ENCODE measurements at regions not wholly inside any gene's neighbourhood (a gene's known extent, or its start where the extent isn't known, plus 50 kb on each side); places are given as distances from the start of the nearest gene placed in this dataset.

GRCh38 chr2:17375262-17375661, 143.0 kb downstream of the RAD51AP2 start (continued):
- TF ChIP-seq, protein P1, sequence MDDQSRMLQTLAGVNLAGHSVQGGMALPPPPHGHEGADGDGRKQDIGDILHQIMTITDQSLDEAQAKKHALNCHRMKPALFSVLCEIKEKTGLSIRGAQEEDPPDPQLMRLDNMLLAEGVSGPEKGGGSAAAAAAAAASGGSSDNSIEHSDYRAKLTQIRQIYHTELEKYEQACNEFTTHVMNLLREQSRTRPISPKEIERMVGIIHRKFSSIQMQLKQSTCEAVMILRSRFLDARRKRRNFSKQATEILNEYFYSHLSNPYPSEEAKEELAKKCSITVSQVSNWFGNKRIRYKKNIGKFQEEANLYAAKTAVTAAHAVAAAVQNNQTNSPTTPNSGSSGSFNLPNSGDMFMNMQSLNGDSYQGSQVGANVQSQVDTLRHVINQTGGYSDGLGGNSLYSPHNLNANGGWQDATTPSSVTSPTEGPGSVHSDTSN (IDR thresholded peaks at IDR 0.05), result no peak
- TF ChIP-seq RAD21 (IDR thresholded peaks at IDR 0.05; ENCODE audit: low read length), result no peak
- no peak for TF ChIP-seq YY1 (IDR thresholded peaks at IDR 0.05; ENCODE audit: low read depth)
- no peak for TF ChIP-seq USF1 (IDR thresholded peaks at IDR 0.05; ENCODE audit: borderline replicate concordance, low read depth)
- TF ChIP-seq, protein P2, sequence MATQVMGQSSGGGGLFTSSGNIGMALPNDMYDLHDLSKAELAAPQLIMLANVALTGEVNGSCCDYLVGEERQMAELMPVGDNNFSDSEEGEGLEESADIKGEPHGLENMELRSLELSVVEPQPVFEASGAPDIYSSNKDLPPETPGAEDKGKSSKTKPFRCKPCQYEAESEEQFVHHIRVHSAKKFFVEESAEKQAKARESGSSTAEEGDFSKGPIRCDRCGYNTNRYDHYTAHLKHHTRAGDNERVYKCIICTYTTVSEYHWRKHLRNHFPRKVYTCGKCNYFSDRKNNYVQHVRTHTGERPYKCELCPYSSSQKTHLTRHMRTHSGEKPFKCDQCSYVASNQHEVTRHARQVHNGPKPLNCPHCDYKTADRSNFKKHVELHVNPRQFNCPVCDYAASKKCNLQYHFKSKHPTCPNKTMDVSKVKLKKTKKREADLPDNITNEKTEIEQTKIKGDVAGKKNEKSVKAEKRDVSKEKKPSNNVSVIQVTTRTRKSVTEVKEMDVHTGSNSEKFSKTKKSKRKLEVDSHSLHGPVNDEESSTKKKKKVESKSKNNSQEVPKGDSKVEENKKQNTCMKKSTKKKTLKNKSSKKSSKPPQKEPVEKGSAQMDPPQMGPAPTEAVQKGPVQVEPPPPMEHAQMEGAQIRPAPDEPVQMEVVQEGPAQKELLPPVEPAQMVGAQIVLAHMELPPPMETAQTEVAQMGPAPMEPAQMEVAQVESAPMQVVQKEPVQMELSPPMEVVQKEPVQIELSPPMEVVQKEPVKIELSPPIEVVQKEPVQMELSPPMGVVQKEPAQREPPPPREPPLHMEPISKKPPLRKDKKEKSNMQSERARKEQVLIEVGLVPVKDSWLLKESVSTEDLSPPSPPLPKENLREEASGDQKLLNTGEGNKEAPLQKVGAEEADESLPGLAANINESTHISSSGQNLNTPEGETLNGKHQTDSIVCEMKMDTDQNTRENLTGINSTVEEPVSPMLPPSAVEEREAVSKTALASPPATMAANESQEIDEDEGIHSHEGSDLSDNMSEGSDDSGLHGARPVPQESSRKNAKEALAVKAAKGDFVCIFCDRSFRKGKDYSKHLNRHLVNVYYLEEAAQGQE (IDR thresholded peaks at IDR 0.05; ENCODE audit: low read depth, low read length), result no peak
- no peak for TF ChIP-seq EZH2phosphoT487 (IDR thresholded peaks at IDR 0.05; ENCODE audit: borderline replicate concordance, low read depth)

DNA sequence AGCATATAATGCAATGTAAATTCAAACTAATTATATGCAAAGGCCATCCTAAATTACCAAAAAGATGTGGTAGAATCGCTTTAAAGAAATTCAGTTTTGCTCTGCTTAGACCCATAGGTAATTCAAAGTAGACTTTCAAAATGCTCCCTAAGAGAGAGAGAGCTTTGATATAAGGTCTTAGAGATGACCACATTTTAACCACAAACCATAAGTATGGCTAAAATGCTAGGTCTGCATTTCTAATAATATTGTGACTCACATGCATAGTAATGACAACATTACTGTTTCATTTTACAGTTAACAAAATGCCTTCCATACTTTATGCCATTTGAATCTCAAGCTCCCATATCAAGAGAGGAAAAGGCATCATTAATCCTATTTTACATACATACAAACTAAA, 144.5 kb downstream of the RAD51AP2 start:
- Histone ChIP-seq H3K27ac (ENCODE audit: low read depth in 2 of 2, low read length in 1 of 2) (no peak overlapping the region), H3K9me2 (no peaks in the 10 kb centered on the region), H2AFZ (ENCODE audit: low read depth) (no peak overlapping the region), H3K4me1 (ENCODE audit: control insufficient read depth in 1 of 2, insufficient read depth in 2 of 2, low read depth in 1 of 2, low read length in 1 of 2) (no peaks in the 10 kb centered on the region), H3K4me3 (ENCODE audit: low read depth in 2 of 2, low read length in 1 of 2) (no peak overlapping the region), H3K4me2 (no peak overlapping the region), H3K36me3 (replicated peaks in 1 of 2; ENCODE audit: control insufficient read depth in 1 of 2, insufficient read depth in 2 of 2, low read length in 1 of 2) (no peaks in the 10 kb centered on the region), H4K20me1 (ENCODE audit: insufficient read depth) (no peaks in the 10 kb centered on the region), H3K9ac (no peak overlapping the region), H3K79me2 (ENCODE audit: insufficient read depth) (no peaks in the 10 kb centered on the region), H3F3A (replicated peaks; ENCODE audit: insufficient read depth) (no peaks in the 10 kb centered on the region), H3K9me3 (no peaks in the 10 kb centered on the region), H3K27me3 (ENCODE audit: insufficient read depth) (no peaks in the 10 kb centered on the region)
- CTCF ChIA-PET, result no interaction called here
- POLR2A ChIA-PET, result no interaction called here
- WGBS (ENCODE audit: low lambda C conversion rate), result 8% methylated on average over 1 of the region's 1 CpG
- no peak for TF ChIP-seq SIN3A (IDR thresholded peaks at IDR 0.05; ENCODE audit: borderline replicate concordance, low read depth, low read length)
- no peak for DNase-seq

- no peaks in the 10 kb centered on the region for H3K9me3 ChIP-seq
- WGBS (ENCODE audit: low lambda C conversion rate), result 24% methylated on average over 3 of the region's 3 CpGs
- ChIA-PET CTCF (no interaction called here), POLR2A (no interaction called here)
- H3K27me3 ChIP-seq (ENCODE audit: insufficient read depth), result no peaks in the 10 kb centered on the region
- no peaks in the 10 kb centered on the region for H3F3A ChIP-seq (replicated peaks; ENCODE audit: insufficient read depth)
- no peak overlapping the region for H3K9ac ChIP-seq
- no peaks in the 10 kb centered on the region for H3K9me2 ChIP-seq
- no peaks in the 10 kb centered on the region for H4K20me1 ChIP-seq (ENCODE audit: insufficient read depth)
- no peak overlapping the region for H3K27ac ChIP-seq (ENCODE audit: low read depth in 2 of 2, low read length in 1 of 2)
- no peaks in the 10 kb centered on the region for H3K36me3 ChIP-seq (replicated peaks in 1 of 2; ENCODE audit: control insufficient read depth in 1 of 2, insufficient read depth in 2 of 2, low read length in 1 of 2)
- H3K4me2 ChIP-seq, result no peak overlapping the region
- DNase-seq, result no peak
- no peak overlapping the region for H2AFZ ChIP-seq (ENCODE audit: low read depth)
- no peak overlapping the region for H3K4me3 ChIP-seq (ENCODE audit: low read depth in 2 of 2, low read length in 1 of 2)
- H3K4me1 ChIP-seq (ENCODE audit: control insufficient read depth in 1 of 2, insufficient read depth in 2 of 2, low read depth in 1 of 2, low read length in 1 of 2), result no peaks in the 10 kb centered on the region
- H3K79me2 ChIP-seq (ENCODE audit: insufficient read depth), result no peaks in the 10 kb centered on the region
- TF ChIP-seq USF2 (IDR thresholded peaks at IDR 0.05; ENCODE audit: borderline replicate concordance, low read depth, low read length), result no peak
- no peak for TF ChIP-seq YY1 (IDR thresholded peaks at IDR 0.05; ENCODE audit: low read depth)
- TF ChIP-seq, protein P1 (IDR thresholded peaks at IDR 0.05), result no peak
- TF ChIP-seq FOXJ3 (CRISPR knock-in tag; IDR thresholded peaks at IDR 0.05), result no peak
- no peak for TF ChIP-seq NFIC (IDR thresholded peaks at IDR 0.05; ENCODE audit: borderline replicate concordance)
- no peak for TF ChIP-seq TCF12 (IDR thresholded peaks at IDR 0.05)
- TF ChIP-seq MXI1 (IDR thresholded peaks at IDR 0.05; ENCODE audit: low read depth, low read length), result no peak
- no peak for TF ChIP-seq RAD21 (IDR thresholded peaks at IDR 0.05; ENCODE audit: low read length)
- no peak for TF ChIP-seq FOSL2 (IDR thresholded peaks at IDR 0.05; ENCODE audit: borderline replicate concordance, low read depth)
- TF ChIP-seq CHD2 (IDR thresholded peaks at IDR 0.05; ENCODE audit: low read length, partially characterized antibody), result no peak
- no peak for TF ChIP-seq RFX5 (IDR thresholded peaks at IDR 0.05; ENCODE audit: low read length)
- no peak for TF ChIP-seq TEAD4 (IDR thresholded peaks at IDR 0.05; ENCODE audit: borderline replicate concordance, insufficient read depth)
Measured at GRCh38 chr2:17373041-17373440, 145.2 kb downstream of the RAD51AP2 start.
